HEK293 (cell line): ENCODE measurements at regions not wholly inside any gene's neighbourhood (a gene's known extent, or its start where the extent isn't known, plus 50 kb on each side); places are given as distances from the start of the nearest gene placed in this dataset.
"Not testable (repeated sequence)": the region's sequence is repeated elsewhere in the genome, so short reads cannot be mapped to it uniquely, and the experiment has no call there.

Experiments used
- CTCF ChIA-PET: fragments of 350-600 bp; formaldehyde crosslinking; extraction: SDS; loops from one replicate; lab custom pipeline; 2021; ENCODE audit warnings: antibody characterized with exemption; lab: Yijun Ruan, JAX
- POLR2A ChIA-PET: fragments of 300-600 bp; formaldehyde crosslinking; extraction: SDS; loops from one replicate; lab custom pipeline; 2020; ENCODE audit warnings: antibody characterized with exemption, inconsistent platforms; lab: Yijun Ruan, JAX
- H3K27ac ChIP-seq: fragments of 200-500 bp; sonication (Bioruptor generic); 2 replicates; pipeline ENCODE4 v1.5.1; 2014; ENCODE audit warnings: low read depth, low read length, control low read depth, inconsistent platforms; ENCODE audit errors: extremely low read depth
- H3K36me3 ChIP-seq, 2 experiments: fragments of 200-500 bp in 1 of 2; sonication (Bioruptor generic) in 1 of 2; 1 replicate in 1 of 2; 2 replicates in 1 of 2; pipeline ENCODE4 v1.5.1; 2014 to 2017; ENCODE audit warnings: inconsistent platforms in 2 of 2, low read length in 2 of 2; ENCODE audit not compliant: control insufficient read depth in 2 of 2, insufficient read depth in 1 of 2
- H3K4me1 ChIP-seq: fragments of 200-500 bp; sonication (Bioruptor generic); 2 replicates; pipeline ENCODE4 v1.5.1; 2014; ENCODE audit warnings: mild to moderate bottlenecking, low read length, inconsistent platforms; ENCODE audit not compliant: control insufficient read depth, insufficient read depth
- H3K4me3 ChIP-seq: 2 replicates; pipeline ENCODE4 v1.5.1; 2011; ENCODE audit warnings: low read depth, mild to moderate bottlenecking, control low read depth, low read length, moderate library complexity
- H3K9me3 ChIP-seq: fragments of 200-500 bp; sonication (Bioruptor generic); 2 replicates; pipeline ENCODE4 v1.5.1; 2014; ENCODE audit warnings: low read depth, low read length, inconsistent platforms; ENCODE audit not compliant: control insufficient read depth, insufficient read depth
- KLF17 ChIP-seq: fragments of 450-650 bp; formaldehyde crosslinking; IDR thresholded peaks from 2 replicates; pipeline ENCODE4 v1.5.1; 2016; ENCODE audit warnings: missing biosample characterization, missing genetic modification characterization
- MYNN ChIP-seq: fragments of 450-650 bp; formaldehyde crosslinking; IDR thresholded peaks from 2 replicates; pipeline ENCODE4 v1.5.1; 2016; ENCODE audit warnings: missing biosample characterization, missing genetic modification characterization, borderline replicate concordance
- PATZ1 ChIP-seq: fragments of 450-650 bp; formaldehyde crosslinking; IDR thresholded peaks from 2 replicates; pipeline ENCODE4 v1.5.1; 2016; ENCODE audit warnings: missing biosample characterization, missing genetic modification characterization
- SP2 ChIP-seq: fragments of 450-650 bp; formaldehyde crosslinking; IDR thresholded peaks from 2 replicates; pipeline ENCODE4 v1.5.1; 2016; ENCODE audit warnings: missing biosample characterization, missing genetic modification characterization
- YY1 ChIP-seq: fragments of 450-650 bp; formaldehyde crosslinking; IDR thresholded peaks from 2 replicates; pipeline ENCODE4 v1.5.1; 2018; ENCODE audit warnings: missing biosample characterization, missing genetic modification characterization
- ZBTB20 ChIP-seq: fragments of 450-650 bp; formaldehyde crosslinking; IDR thresholded peaks from 2 replicates; pipeline ENCODE4 v1.5.1; 2016; ENCODE audit warnings: missing biosample characterization, missing genetic modification characterization
- ZBTB48 ChIP-seq: fragments of 450-650 bp; formaldehyde crosslinking; IDR thresholded peaks from 2 replicates; pipeline ENCODE4 v1.5.1; 2016; ENCODE audit warnings: missing biosample characterization, missing genetic modification characterization
- ZFP37 ChIP-seq: fragments of 450-650 bp; formaldehyde crosslinking; IDR thresholded peaks from 2 replicates; pipeline ENCODE4 v1.5.1; 2016; ENCODE audit warnings: missing biosample characterization, missing genetic modification characterization
- ZNF184 ChIP-seq: fragments of 450-650 bp; IDR thresholded peaks from 2 replicates; pipeline ENCODE4 v1.5.1; 2018; ENCODE audit warnings: missing biosample characterization, mild to moderate bottlenecking, missing genetic modification characterization
- ZNF2 ChIP-seq: fragments of 450-650 bp; formaldehyde crosslinking; IDR thresholded peaks from 2 replicates; pipeline ENCODE4 v1.5.1; 2016; ENCODE audit warnings: missing biosample characterization, missing genetic modification characterization
- ZNF266 ChIP-seq: fragments of 450-650 bp; formaldehyde crosslinking; IDR thresholded peaks from 2 replicates; pipeline ENCODE4 v1.5.1; 2016; ENCODE audit warnings: missing biosample characterization, missing genetic modification characterization, low read depth
- ZNF311 ChIP-seq: fragments of 450-650 bp; formaldehyde crosslinking; IDR thresholded peaks from 2 replicates; pipeline ENCODE4 v1.5.1; 2017; ENCODE audit warnings: missing biosample characterization, missing genetic modification characterization, borderline replicate concordance
- ZNF416 ChIP-seq: fragments of 450-650 bp; formaldehyde crosslinking; IDR thresholded peaks from 2 replicates; pipeline ENCODE4 v1.5.1; 2016; ENCODE audit warnings: missing biosample characterization, missing genetic modification characterization
- ZNF433 ChIP-seq: fragments of 450-650 bp; formaldehyde crosslinking; IDR thresholded peaks from 2 replicates; pipeline ENCODE4 v1.5.1; 2016; ENCODE audit warnings: missing biosample characterization, missing genetic modification characterization, low read depth
- ZNF792 ChIP-seq: fragments of 450-650 bp; formaldehyde crosslinking; IDR thresholded peaks from 2 replicates; pipeline ENCODE4 v1.5.1; 2016; ENCODE audit warnings: missing biosample characterization, missing genetic modification characterization
- TF ChIP-seq, protein P1 (sequence below): fragments of 450-650 bp; formaldehyde crosslinking; IDR thresholded peaks from 2 replicates; pipeline ENCODE4; 2016; ENCODE audit warnings: missing biosample characterization, missing genetic modification characterization
- TF ChIP-seq, protein P2 (sequence below): fragments of 450-650 bp; formaldehyde crosslinking; conservative IDR thresholded peaks from 2 replicates; pipeline ENCODE4 v1.5.1; 2016; ENCODE audit warnings: low read depth, missing biosample characterization, missing genetic modification characterization
- TF ChIP-seq, protein P3 (sequence below): fragments of 450-650 bp; formaldehyde crosslinking; IDR thresholded peaks from 2 replicates; pipeline ENCODE4 v1.5.1; 2016; ENCODE audit warnings: missing biosample characterization, missing genetic modification characterization

DNA sequence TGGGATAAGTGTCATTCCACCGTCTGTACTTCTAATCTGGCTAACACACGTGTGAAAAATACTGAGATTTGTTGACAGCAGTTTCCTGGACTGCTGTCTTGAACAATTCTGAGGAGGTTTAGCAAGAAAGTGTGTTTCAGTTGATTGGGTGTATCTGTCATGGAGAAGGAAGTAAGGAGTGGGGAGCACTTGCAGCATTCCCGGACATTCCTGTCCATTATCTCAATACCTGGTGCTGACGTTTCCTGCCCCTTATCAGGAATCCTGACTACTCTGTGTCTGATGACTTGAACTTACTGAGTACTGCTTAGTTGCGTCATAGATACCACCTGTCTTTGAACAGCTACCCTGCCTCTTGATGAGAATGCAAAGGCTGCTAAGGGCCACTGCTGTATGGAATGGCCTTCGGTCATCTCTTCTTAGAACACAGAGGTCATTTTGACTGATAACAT lies 72.0 kb upstream of the VKORC1L1 start:
- no peak overlapping the region for H3K4me3 ChIP-seq
- ChIA-PET CTCF (no interaction called here), POLR2A (no interaction called here)
- TF ChIP-seq KLF17 (tag by site-specific recombination), result no peak
- TF ChIP-seq, protein P1, sequence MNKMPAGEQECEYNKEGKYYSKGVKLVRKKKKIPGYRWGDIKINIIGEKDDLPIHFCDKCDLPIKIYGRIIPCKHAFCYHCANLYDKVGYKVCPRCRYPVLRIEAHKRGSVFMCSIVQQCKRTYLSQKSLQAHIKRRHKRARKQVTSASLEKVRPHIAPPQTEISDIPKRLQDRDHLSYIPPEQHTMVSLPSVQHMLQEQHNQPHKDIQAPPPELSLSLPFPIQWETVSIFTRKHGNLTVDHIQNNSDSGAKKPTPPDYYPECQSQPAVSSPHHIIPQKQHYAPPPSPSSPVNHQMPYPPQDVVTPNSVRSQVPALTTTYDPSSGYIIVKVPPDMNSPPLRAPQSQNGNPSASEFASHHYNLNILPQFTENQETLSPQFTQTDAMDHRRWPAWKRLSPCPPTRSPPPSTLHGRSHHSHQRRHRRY (tag by site-specific recombination), result no peak
- no peak for TF ChIP-seq ZNF184 (tag by site-specific recombination)
- TF ChIP-seq, protein P2, sequence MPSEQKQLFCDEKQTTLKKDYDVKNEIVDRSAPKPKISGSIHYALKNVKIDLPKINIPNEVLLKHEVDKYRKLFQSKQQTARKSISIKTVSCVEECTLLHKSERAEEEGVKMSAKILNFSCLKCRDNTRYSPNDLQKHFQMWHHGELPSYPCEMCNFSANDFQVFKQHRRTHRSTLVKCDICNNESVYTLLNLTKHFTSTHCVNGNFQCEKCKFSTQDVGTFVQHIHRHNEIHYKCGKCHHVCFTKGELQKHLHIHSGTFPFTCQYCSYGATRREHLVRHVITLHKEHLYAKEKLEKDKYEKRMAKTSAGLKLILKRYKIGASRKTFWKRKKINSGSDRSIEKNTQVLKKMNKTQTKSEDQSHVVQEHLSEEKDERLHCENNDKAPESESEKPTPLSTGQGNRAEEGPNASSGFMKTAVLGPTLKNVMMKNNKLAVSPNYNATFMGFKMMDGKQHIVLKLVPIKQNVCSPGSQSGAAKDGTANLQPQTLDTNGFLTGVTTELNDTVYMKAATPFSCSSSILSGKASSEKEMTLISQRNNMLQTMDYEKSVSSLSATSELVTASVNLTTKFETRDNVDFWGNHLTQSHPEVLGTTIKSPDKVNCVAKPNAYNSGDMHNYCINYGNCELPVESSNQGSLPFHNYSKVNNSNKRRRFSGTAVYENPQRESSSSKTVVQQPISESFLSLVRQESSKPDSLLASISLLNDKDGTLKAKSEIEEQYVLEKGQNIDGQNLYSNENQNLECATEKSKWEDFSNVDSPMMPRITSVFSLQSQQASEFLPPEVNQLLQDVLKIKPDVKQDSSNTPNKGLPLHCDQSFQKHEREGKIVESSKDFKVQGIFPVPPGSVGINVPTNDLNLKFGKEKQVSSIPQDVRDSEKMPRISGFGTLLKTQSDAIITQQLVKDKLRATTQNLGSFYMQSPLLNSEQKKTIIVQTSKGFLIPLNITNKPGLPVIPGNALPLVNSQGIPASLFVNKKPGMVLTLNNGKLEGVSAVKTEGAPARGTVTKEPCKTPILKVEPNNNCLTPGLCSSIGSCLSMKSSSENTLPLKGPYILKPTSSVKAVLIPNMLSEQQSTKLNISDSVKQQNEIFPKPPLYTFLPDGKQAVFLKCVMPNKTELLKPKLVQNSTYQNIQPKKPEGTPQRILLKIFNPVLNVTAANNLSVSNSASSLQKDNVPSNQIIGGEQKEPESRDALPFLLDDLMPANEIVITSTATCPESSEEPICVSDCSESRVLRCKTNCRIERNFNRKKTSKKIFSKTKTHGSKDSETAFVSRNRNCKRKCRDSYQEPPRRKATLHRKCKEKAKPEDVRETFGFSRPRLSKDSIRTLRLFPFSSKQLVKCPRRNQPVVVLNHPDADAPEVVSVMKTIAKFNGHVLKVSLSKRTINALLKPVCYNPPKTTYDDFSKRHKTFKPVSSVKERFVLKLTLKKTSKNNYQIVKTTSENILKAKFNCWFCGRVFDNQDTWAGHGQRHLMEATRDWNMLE, result no peak
- TF ChIP-seq, protein P3, sequence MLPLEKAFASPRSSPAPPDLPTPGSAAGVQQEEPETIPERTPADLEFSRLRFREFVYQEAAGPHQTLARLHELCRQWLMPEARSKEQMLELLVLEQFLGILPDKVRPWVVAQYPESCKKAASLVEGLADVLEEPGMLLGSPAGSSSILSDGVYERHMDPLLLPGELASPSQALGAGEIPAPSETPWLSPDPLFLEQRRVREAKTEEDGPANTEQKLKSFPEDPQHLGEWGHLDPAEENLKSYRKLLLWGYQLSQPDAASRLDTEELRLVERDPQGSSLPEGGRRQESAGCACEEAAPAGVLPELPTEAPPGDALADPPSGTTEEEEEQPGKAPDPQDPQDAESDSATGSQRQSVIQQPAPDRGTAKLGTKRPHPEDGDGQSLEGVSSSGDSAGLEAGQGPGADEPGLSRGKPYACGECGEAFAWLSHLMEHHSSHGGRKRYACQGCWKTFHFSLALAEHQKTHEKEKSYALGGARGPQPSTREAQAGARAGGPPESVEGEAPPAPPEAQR, result no peak
- no peak for TF ChIP-seq ZNF266 (tag by site-specific recombination)
- no peak for TF ChIP-seq ZBTB20
- H3K27ac ChIP-seq, result no peak overlapping the region
- no peaks in the 10 kb centered on the region for H3K4me1 ChIP-seq
- no peaks in the 10 kb centered on the region for H3K9me3 ChIP-seq
- no peaks in the 10 kb centered on the region for H3K36me3 ChIP-seq

DNA sequence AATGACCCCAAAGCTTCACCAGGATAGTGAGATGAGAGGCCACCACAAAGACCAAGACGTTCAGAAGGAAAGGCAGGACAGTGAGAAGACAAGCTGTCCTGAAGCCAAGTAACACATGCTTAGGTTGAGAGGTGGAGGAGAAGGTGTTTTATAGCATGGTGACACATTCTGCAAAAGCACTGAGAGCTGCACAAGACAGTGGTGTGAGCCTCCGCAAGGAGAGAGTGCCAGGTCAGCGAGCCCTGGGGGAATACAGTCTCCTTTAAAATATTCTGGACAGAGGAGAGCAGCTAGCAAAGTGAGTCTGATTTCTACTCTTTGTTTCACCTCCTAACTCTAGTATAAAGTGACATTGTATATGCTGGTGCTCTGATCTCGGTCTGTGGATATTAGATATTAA lies 68.0 kb upstream of the VKORC1L1 start:
- no peak overlapping the region for H3K4me3 ChIP-seq
- no peak for TF ChIP-seq ZNF416
- H3K4me1 ChIP-seq, result no peaks in the 10 kb centered on the region
- CTCF ChIA-PET, result no interaction called here
- H3K36me3 ChIP-seq, result no peaks in the 10 kb centered on the region
- POLR2A ChIA-PET, result no interaction called here
- no peak overlapping the region for H3K27ac ChIP-seq
- H3K9me3 ChIP-seq, result no peaks in the 10 kb centered on the region

- H3K36me3 ChIP-seq, H3K27ac ChIP-seq, H3K4me3 ChIP-seq, CTCF ChIA-PET, H3K4me1 ChIP-seq, POLR2A ChIA-PET, H3K9me3 ChIP-seq: not testable (repeated sequence)
These were observed 65.8 kb upstream of the VKORC1L1 start for GRCh38 chr7:65807067-65807466.

DNA sequence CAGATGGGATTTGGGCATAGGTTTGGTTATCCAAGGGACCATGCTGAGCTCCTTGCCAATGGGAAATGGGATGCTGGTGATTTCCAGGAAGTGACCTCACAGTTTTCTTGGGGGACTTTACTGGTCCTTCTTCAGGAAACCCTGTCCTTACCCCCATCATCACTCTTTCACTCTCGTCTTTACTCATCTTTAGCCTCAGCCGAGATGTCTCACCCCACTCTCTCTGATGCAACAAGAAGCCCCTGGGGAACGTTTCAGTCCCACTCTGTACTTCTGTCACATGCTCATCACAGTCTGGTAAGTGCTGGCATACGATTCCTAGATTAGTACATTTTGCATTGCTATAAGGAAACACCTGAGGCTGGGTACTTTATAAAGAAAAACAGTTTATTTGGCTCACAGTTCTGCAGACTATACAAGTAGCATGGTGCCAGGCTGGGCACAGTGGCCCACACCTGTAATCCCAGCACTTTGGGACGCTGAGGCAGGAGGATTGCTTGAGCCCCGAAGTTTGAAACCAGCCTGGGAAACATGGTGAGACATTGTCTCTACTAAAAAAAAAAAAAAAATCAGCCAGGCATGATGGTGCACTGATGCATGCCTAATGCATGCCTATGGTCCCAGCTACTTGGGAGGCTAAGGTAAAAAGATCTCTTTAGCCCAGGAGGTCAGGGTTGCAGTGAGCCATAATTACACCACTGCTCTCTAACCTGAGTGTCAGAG lies 63.5 kb upstream of the VKORC1L1 start:
- POLR2A ChIA-PET, result no interaction called here
- no peak for TF ChIP-seq ZNF433
- no peak for TF ChIP-seq SP2 (tag by site-specific recombination)
- no peak for TF ChIP-seq MYNN (tag by site-specific recombination)
- TF ChIP-seq ZFP37 (tag by site-specific recombination), result no peak
- no peak for TF ChIP-seq ZNF792 (tag by site-specific recombination)
- no peak for TF ChIP-seq ZBTB48 (tag by site-specific recombination)
- TF ChIP-seq YY1 (tag by site-specific recombination), result no peak
- TF ChIP-seq ZNF2 (tag by site-specific recombination), result no peak
- TF ChIP-seq ZNF311 (tag by site-specific recombination), result no peak
- no peak for TF ChIP-seq PATZ1

More for the DNA sequence above, 63.5 kb upstream of the VKORC1L1 start:
- Histone ChIP-seq H3K27ac (no peak overlapping the region), H3K4me3 (no peak overlapping the region), H3K9me3 (no peaks in the 10 kb centered on the region), H3K36me3 (no peaks in the 10 kb centered on the region), H3K4me1 (no peaks in the 10 kb centered on the region)
- CTCF ChIA-PET, result no interaction called here
